Right ventricle myocardium inferior (tissue), 1 donor: ENCODE measurements at regions not wholly inside any gene's neighbourhood (a gene's known extent, or its start where the extent isn't known, plus 50 kb on each side); places are given as distances from the start of the nearest gene placed in this dataset.
"Not testable (repeated sequence)": the region's sequence is repeated elsewhere in the genome, so short reads cannot be mapped to it uniquely, and the experiment has no call there.

ENCODE experiments used
- ATAC-seq: fragments of 200-7000 bp; cut with Tn5 transposase; one replicate; pipeline ENCODE4 v1.9.1; 2020; ENCODE audit warnings: mild to moderate bottlenecking, moderate library complexity
- DNase-seq: peaks from one replicate; pipeline ENCODE4 v3.0.0; 2021; ENCODE audit errors: missing footprints
- intact Hi-C: fragments of 100-400 bp; cut with DNase I; formaldehyde crosslinking; loops from one replicate; pipeline ENCODE4 v1.11.0; 2022
- donor health status: DM: no; HTN: yes; CAD: no; lungs with severe emphysema.

DNA sequence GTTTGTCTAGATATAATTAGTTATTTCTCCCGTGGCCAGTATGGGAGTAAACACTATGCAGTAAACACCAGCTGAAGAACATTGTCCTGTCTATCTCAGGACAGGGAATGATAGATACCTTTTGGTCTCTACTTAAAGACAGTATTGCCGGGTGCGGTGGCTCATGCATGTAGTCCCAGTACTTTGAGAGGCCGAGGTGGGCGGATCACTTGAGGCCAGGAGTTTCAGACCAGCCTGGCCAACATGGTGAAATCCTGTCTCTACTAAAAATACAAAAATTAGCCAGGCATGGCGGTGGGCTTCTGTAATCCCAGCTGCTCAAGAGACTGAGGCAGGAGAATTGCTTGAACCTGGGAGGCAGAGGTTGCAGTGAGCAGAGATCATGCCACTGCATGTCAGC is 226.4 kb downstream of the TM9SF2 start:
- intact Hi-C loops, DNase-seq, ATAC-seq: not testable (repeated sequence)

DNA sequence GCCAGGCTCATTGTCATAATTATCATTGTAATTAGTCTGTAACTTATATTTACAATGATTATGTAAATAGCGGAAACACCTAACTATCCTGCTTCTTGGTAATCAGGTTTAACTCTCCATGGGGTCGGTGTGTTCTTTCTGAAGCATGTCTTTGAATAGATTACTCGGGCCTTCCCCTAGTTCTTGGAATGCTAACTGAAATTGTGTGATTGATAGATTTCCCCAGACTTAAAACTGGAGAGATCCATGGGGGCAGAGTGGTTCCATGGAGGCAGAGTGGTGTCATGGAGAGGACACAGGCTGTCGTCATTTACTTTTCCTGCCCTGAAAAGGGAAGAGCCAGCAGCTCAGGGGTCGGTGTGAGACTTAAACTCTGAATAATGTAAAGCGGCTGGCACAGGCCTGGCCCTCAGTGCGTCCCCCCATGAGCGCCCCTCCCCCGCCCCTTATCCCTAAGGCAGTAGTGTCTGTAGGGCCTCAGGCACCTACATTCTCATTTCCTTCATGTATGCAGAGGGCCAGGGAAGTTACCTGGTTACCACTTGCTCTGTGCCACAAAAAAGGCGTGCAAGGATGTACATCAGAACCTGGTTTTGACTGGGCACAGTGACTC is 225.1 kb downstream of the TM9SF2 start:
- intact Hi-C loops = no loop called here
- no peak for ATAC-seq
- DNase-seq = no peak

- DNase-seq (no peak), ATAC-seq (no peak)
- intact Hi-C loops = no loop called here
Observed at GRCh38 chr13:99725644-99726043, 224.4 kb downstream of the TM9SF2 start.

- intact Hi-C loops = no loop called here
- DNase-seq = no peak
- ATAC-seq = no peak
Observed at GRCh38 chr13:99724633-99725517, 223.6 kb downstream of the TM9SF2 start.

GRCh38 chr13:99723878-99724277 is 222.6 kb downstream of the TM9SF2 start:
- ATAC-seq (no peak), DNase-seq (no peak)
- intact Hi-C loops = no loop called here

- ATAC-seq = no peak
- intact Hi-C loops = no loop called here
- no peak for DNase-seq
Observed at GRCh38 chr13:99722931-99723330, 221.7 kb downstream of the TM9SF2 start.

DNA sequence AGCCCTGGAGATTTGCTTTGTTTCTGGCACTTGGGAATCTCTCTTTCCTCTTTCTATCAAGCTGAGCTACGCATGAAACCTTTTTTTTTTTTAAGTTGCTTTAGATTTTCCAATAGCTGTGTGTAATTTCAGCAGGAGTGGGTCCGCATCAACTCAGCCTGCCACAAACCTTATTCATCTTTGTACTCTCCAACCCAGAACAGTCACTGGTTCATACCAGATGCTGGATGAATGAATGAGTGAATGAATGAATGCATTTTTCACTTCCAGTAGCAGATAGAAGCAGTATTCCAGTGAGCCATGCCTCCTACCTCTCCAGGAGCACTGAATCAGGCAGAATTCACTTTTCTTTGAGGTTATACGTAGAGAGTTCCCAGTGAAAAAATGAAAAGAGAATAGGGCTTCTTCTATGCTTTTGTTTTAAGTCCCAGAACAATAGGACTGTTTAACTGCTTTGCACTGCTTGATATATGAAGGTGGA is 221.1 kb downstream of the TM9SF2 start:
- intact Hi-C loops = no loop called here
- DNase-seq (no peak), ATAC-seq (no peak)

- no peak for ATAC-seq
- intact Hi-C loops = no loop called here
- no peak for DNase-seq
Observed at GRCh38 chr13:99721606-99722337, 220.5 kb downstream of the TM9SF2 start.

DNA sequence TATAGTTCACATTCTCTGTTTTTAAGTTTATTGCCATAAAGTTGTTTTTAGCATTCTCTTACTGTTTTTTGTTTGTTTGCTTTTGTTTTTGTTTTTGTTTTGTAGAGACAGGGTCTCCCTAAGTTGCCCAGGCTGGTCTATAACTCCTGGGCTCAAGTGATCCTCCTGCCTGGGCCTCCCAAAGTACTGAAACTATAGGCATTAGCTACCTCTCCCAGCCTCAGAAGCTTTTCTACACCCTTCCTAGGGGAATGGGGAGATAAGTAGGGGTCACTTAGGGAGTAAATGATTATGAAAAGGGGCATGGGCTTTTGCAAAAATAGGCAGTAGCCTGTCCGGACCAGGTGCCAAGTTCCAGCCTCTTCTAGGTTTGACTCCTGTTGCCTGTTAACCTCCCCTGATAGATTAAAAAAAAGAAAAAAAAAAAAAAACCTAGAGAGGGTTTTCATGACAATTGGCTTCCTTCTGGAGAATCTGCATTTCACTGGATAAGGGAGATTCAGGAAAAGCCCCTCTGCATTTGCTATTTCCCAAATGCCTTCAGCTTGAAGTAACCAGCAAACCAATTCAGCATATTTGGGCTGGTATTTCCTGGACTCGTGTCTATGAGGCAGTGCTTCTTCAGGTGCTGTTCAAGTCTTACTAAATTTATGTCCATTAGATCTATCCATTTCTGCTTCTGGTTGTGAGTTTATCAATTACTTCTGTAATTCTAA is 216.8 kb downstream of the TM9SF2 start:
- intact Hi-C loops = no loop called here
- ATAC-seq = no peak
- no peak for DNase-seq

GRCh38 chr13:99709134-99709533 is 207.9 kb downstream of the TM9SF2 start:
- intact Hi-C loops = no loop called here
- no peak for ATAC-seq

DNA sequence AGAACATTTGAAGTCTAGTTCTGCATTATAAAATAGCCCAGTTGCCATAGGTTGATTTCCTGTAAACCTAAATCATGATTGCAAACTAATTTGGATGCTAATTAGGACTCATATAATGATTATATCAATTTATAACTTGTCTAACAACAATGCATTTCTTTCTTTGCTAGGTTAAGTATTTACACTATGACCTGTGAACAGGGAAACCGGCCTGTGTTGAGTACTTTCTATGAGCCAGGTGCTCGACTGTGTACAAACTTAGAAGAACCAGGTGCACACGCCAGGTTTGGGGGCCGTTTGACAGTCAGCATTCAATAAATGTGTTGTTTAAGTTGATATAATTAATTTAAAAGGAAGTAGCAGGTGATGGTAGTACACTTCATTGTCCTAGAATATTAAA is 203.1 kb downstream of the TM9SF2 start:
- intact Hi-C loops = no loop called here
- ATAC-seq (no peak), DNase-seq (no peak)

More at GRCh38 chr13:99709134-99709533, 207.9 kb downstream of the TM9SF2 start:
- no peak for DNase-seq

DNA sequence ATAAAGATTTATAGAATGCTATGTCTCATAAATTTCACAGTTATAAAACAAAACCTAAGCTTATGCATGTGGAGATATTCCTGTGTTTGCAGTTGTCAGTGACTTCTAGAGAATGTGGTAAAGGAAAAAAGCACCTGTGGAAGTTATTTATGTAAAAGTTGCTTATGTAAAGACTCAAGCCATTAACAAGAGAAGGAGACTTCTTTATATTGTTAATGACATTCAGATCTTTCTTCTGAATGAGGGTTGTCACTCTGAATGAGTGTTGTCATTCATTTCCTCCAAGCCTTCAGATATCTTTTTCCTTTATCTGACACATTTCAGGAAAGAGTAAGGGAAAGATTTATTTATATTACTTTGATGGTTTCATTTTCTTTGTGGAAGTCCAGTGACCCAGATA is 202.6 kb downstream of the TM9SF2 start:
- no peak for ATAC-seq
- intact Hi-C loops = no loop called here
- no peak for DNase-seq

DNA sequence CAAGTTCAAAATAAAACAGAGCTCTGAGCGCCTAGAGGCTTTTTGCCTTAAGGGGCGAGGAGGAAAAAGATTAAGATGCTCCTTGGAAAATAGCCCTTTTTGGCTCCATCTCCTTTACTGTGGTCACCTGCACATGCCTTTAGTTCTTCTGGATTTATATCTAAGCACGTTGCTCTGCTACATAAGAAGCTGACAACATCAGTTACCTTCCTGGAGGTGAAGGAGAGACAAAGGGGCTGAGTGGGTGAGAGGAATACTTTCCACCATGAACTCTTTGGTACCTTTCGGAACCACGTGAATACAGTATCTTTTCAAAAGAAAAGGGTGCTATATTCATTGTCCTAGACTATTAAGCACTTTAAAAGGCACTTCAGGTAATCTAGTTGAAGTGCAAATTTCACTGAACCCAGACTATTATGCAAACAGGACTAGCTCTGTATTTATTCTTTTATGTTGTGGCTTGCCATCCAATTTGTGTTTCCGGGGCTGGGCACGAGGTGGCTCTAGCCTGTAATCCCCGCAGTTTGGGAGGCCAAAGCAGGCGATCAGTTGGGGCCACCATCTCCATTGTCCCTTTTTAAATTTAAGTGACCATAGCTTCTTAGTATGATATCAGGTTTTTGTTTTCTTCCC is 201.5 kb downstream of the TM9SF2 start:
- ATAC-seq = no peak
- no peak for DNase-seq
- intact Hi-C loops = no loop called here

GRCh38 chr13:99700468-99700867 is 199.2 kb downstream of the TM9SF2 start:
- DNase-seq (no peak), ATAC-seq (no peak)
- intact Hi-C loops = no loop called here

DNA sequence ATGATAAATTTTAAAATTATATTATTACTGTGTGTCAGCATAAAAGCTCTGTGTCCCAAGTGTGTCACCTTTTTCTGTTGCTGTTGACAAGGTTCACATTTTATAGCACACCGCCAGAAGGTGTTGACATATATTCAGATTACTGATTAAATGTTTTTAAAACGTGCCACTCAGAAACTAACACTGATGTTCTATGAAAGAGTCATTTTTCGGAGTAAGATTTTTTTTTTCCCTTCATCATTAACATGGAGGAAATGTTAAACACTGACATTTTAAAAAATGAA is 197.5 kb downstream of the TM9SF2 start:
- no peak for DNase-seq
- no peak for ATAC-seq
- intact Hi-C loops = no loop called here

DNA sequence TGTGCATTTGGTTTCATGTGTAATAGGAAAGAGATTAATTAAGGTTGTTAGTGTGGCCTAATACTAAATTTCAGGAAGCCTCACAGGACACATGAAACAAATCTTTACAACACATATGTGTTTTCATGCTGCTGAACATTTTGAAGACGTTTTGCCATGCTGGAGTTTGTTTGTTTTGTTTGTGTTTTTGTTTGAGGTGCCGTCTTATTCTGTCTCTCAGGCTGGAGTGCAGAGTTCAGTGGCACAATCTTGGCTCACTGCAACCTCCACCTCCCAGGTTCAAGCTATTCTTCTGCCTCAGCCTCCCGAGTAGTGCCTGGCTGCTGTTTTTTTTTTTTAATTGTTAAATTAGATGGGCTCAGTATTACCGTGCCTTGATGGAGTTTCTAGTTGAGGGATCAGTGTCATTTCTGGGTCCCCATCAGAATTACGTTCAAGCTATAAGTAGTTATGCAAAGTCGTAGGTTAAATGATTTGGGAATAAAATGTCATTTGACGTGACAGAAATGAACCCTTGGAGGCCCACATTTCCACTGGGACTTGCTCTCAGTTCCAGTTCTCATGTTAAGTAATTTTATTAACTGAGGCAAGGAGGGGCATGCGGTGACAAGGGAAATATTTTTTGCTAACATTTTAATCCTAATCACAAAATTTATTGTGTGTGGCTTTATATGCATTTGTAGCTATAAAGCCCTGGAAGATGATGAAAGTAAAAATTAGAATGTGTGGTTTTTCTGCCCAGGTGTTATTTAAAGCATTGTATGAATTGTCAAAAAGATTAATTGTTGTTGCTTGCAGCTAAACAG is 196.9 kb downstream of the TM9SF2 start:
- DNase-seq (no peak), ATAC-seq (no peak)
- intact Hi-C loops = no loop called here

DNA sequence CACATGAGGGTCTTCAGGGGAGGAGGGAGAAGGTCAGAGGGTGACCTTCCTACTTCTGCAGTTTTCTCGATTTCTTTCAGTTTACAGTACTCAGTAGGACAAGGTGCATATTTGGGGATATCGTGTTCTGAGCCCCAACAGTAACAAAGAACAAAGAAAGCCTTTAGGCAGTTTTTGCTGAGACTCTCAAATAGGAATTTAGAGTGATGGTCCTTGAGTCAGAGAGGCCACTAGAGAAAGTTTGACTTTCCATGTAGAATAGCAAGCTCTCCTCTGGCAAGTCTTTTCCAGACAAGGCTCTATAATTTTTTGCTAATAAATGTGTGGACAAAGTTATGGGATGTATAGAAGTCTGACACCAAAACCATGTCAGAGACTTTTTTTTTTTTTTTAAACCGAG is 194.6 kb downstream of the TM9SF2 start:
- intact Hi-C loops = no loop called here
- DNase-seq (no peak), ATAC-seq (no peak)
